ENCODE measurements at regions not wholly inside any gene's neighbourhood (a gene's known extent, or its start where the extent isn't known, plus 50 kb on each side); places are given as distances from the start of the nearest gene placed in this dataset.

DNA sequence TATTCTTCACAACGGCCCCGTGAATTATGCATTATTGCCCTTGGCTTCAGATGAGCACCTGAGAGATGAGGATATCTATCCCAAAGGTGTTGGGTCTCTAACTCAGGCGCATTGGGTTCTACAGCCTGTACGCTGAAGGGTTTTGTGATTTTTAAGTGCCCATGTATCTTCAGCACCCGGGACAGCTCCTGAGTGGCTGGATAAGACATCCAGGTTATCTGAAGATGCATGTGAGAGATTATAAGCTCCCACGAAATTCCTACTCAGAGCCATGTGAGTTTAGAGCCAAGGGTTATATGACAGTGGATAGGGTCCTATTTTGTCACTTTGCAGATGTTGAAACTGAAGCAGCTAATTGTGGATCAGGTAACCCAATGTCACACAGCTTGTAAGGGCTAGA lies 612.3 kb upstream of the EEF2KMT start (continued):
- TF ChIP-seq, protein P1, sequence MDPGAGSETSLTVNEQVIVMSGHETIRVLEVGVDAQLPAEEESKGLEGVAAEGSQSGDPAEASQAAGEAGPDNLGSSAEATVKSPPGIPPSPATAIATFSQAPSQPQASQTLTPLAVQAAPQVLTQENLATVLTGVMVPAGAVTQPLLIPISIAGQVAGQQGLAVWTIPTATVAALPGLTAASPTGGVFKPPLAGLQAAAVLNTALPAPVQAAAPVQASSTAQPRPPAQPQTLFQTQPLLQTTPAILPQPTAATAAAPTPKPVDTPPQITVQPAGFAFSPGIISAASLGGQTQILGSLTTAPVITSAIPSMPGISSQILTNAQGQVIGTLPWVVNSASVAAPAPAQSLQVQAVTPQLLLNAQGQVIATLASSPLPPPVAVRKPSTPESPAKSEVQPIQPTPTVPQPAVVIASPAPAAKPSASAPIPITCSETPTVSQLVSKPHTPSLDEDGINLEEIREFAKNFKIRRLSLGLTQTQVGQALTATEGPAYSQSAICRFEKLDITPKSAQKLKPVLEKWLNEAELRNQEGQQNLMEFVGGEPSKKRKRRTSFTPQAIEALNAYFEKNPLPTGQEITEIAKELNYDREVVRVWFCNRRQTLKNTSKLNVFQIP (CRISPR knock-in tag; IDR thresholded peaks at IDR 0.05; ENCODE audit: borderline replicate concordance, low read depth): no peak
- TF ChIP-seq ZNF565 (CRISPR knock-in tag; conservative IDR thresholded peaks at IDR 0.05; ENCODE audit: low read depth) (no peak), ZNF8 (CRISPR knock-in tag; IDR thresholded peaks at IDR 0.05) (no peak)

DNA sequence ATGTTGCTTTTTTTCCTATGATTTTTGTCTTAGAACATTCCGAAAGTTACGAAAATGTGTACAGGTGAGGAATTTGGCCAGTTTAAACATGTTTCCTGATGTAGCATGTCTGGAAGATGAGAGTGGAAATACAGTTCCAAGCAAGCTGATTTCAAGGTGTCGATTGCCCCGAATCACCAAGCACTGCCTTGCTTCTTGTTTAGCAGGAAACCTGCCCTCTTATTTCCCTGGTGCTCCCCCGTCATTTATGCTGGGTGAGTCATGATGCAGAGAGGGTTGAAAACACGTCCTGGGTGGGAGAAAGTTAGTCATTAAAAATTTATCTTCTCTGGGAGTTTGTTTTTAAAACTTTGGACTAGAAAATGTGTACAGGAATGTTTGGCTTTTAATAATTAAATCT lies 608.6 kb upstream of the EEF2KMT start:
- no peak for ATAC-seq

DNA sequence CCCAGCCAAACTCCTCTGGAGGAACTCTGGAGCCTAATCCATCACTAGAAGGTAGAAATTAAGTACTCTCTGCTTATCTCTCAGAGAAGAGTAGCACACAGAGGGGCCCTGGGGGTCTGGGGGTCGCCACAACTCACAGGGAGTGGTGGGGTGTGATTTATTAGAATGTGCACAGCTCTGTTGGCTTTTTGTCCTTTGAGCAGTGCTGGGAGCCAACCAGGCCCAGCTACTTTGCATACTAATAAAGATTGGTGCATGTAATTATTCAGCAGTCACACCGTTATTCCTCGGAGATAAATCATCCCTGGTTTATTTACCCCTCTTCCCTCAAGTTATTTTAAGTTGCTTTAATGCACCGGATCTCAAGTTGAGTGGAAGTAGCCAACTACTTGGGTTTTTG lies 606.7 kb upstream of the EEF2KMT start:
- ATAC-seq: no peak

More for the DNA sequence above, 608.6 kb upstream of the EEF2KMT start:
- TF ChIP-seq CSDC2 (CRISPR knock-in tag; IDR thresholded peaks at IDR 0.05): no peak
- TF ChIP-seq ZNF8 (CRISPR knock-in tag; IDR thresholded peaks at IDR 0.05): no peak
- TF ChIP-seq ISL1 (CRISPR knock-in tag; IDR thresholded peaks at IDR 0.05): no peak
- TF ChIP-seq BACH2 (CRISPR knock-in tag; IDR thresholded peaks at IDR 0.05; ENCODE audit: borderline replicate concordance): no peak
- TF ChIP-seq ZFP3 (CRISPR knock-in tag; IDR thresholded peaks at IDR 0.05): no peak
- TF ChIP-seq, protein P2, sequence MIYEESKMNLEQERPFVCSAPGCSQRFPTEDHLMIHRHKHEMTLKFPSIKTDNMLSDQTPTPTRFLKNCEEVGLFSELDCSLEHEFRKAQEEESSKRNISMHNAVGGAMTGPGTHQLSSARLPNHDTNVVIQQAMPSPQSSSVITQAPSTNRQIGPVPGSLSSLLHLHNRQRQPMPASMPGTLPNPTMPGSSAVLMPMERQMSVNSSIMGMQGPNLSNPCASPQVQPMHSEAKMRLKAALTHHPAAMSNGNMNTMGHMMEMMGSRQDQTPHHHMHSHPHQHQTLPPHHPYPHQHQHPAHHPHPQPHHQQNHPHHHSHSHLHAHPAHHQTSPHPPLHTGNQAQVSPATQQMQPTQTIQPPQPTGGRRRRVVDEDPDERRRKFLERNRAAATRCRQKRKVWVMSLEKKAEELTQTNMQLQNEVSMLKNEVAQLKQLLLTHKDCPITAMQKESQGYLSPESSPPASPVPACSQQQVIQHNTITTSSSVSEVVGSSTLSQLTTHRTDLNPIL (CRISPR knock-in tag; IDR thresholded peaks at IDR 0.05; ENCODE audit: low read depth): no peak
- no peak for TF ChIP-seq PPARA (CRISPR knock-in tag; IDR thresholded peaks at IDR 0.05; ENCODE audit: borderline replicate concordance)
- no peak for TF ChIP-seq ESRRG (CRISPR knock-in tag; IDR thresholded peaks at IDR 0.05)
- TF ChIP-seq TCF4 (CRISPR knock-in tag; IDR thresholded peaks at IDR 0.05; ENCODE audit: borderline replicate concordance): no peak

DNA sequence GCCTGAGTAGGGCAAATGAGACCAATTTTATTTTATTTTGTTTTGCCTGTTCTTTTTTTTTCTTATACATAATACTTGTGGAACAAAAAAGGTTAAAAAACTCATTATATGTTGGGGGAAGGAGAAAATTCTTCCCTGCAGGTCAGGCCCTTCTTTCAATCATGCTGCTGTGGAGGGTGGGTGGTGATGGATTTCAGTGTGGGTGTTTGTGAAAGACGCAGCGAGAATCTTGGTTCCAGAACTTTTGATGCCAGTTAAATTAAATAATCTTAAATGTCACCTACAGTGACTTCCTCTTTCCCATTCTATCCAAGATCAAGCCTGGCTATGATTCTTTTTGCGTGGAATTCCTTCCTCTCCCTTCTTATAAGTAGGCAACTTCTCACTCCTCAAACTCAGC lies 595.8 kb upstream of the EEF2KMT start:
- no peak for ATAC-seq
- TF ChIP-seq GLIS3 (CRISPR knock-in tag; IDR thresholded peaks at IDR 0.05): no peak
- TF ChIP-seq, protein P1 (CRISPR knock-in tag; IDR thresholded peaks at IDR 0.05; ENCODE audit: borderline replicate concordance, low read depth): no peak
- TF ChIP-seq ZFP30 (CRISPR knock-in tag; IDR thresholded peaks at IDR 0.05): no peak
- TF ChIP-seq, protein P2 (CRISPR knock-in tag; IDR thresholded peaks at IDR 0.05; ENCODE audit: low read depth): no peak
- no peak for TF ChIP-seq PPARA (CRISPR knock-in tag; IDR thresholded peaks at IDR 0.05; ENCODE audit: borderline replicate concordance)
- no peak for TF ChIP-seq ZC3H10 (CRISPR knock-in tag; IDR thresholded peaks at IDR 0.05)
- TF ChIP-seq SNAI2 (CRISPR knock-in tag; IDR thresholded peaks at IDR 0.05): no peak
- TF ChIP-seq BACH2 (CRISPR knock-in tag; IDR thresholded peaks at IDR 0.05; ENCODE audit: borderline replicate concordance): no peak
- no peak for TF ChIP-seq ZNF70 (CRISPR knock-in tag; IDR thresholded peaks at IDR 0.05)
- TF ChIP-seq, protein P3, sequence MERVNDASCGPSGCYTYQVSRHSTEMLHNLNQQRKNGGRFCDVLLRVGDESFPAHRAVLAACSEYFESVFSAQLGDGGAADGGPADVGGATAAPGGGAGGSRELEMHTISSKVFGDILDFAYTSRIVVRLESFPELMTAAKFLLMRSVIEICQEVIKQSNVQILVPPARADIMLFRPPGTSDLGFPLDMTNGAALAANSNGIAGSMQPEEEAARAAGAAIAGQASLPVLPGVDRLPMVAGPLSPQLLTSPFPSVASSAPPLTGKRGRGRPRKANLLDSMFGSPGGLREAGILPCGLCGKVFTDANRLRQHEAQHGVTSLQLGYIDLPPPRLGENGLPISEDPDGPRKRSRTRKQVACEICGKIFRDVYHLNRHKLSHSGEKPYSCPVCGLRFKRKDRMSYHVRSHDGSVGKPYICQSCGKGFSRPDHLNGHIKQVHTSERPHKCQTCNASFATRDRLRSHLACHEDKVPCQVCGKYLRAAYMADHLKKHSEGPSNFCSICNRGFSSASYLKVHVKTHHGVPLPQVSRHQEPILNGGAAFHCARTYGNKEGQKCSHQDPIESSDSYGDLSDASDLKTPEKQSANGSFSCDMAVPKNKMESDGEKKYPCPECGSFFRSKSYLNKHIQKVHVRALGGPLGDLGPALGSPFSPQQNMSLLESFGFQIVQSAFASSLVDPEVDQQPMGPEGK (CRISPR knock-in tag; IDR thresholded peaks at IDR 0.05; ENCODE audit: borderline replicate concordance): no peak
- TF ChIP-seq CSDC2 (CRISPR knock-in tag; IDR thresholded peaks at IDR 0.05): no peak

More for the DNA sequence above, 606.7 kb upstream of the EEF2KMT start:
- TF ChIP-seq ISL1 (CRISPR knock-in tag; IDR thresholded peaks at IDR 0.05): no peak
- TF ChIP-seq, protein P4, sequence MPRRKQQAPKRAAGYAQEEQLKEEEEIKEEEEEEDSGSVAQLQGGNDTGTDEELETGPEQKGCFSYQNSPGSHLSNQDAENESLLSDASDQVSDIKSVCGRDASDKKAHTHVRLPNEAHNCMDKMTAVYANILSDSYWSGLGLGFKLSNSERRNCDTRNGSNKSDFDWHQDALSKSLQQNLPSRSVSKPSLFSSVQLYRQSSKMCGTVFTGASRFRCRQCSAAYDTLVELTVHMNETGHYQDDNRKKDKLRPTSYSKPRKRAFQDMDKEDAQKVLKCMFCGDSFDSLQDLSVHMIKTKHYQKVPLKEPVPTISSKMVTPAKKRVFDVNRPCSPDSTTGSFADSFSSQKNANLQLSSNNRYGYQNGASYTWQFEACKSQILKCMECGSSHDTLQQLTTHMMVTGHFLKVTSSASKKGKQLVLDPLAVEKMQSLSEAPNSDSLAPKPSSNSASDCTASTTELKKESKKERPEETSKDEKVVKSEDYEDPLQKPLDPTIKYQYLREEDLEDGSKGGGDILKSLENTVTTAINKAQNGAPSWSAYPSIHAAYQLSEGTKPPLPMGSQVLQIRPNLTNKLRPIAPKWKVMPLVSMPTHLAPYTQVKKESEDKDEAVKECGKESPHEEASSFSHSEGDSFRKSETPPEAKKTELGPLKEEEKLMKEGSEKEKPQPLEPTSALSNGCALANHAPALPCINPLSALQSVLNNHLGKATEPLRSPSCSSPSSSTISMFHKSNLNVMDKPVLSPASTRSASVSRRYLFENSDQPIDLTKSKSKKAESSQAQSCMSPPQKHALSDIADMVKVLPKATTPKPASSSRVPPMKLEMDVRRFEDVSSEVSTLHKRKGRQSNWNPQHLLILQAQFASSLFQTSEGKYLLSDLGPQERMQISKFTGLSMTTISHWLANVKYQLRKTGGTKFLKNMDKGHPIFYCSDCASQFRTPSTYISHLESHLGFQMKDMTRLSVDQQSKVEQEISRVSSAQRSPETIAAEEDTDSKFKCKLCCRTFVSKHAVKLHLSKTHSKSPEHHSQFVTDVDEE (CRISPR knock-in tag; IDR thresholded peaks at IDR 0.05): no peak
- TF ChIP-seq ZNF565 (CRISPR knock-in tag; conservative IDR thresholded peaks at IDR 0.05; ENCODE audit: low read depth): no peak
- TF ChIP-seq, protein P5, sequence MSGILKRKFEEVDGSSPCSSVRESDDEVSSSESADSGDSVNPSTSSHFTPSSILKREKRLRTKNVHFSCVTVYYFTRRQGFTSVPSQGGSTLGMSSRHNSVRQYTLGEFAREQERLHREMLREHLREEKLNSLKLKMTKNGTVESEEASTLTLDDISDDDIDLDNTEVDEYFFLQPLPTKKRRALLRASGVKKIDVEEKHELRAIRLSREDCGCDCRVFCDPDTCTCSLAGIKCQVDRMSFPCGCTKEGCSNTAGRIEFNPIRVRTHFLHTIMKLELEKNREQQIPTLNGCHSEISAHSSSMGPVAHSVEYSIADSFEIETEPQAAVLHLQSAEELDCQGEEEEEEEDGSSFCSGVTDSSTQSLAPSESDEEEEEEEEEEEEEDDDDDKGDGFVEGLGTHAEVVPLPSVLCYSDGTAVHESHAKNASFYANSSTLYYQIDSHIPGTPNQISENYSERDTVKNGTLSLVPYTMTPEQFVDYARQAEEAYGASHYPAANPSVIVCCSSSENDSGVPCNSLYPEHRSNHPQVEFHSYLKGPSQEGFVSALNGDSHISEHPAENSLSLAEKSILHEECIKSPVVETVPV (CRISPR knock-in tag; IDR thresholded peaks at IDR 0.05): no peak
- no peak for TF ChIP-seq PPARA (CRISPR knock-in tag; IDR thresholded peaks at IDR 0.05; ENCODE audit: borderline replicate concordance)
- no peak for TF ChIP-seq ZFP3 (CRISPR knock-in tag; IDR thresholded peaks at IDR 0.05)
- no peak for TF ChIP-seq OSR1 (CRISPR knock-in tag; IDR thresholded peaks at IDR 0.05)
- TF ChIP-seq ZNF8 (CRISPR knock-in tag; IDR thresholded peaks at IDR 0.05): no peak
- no peak for TF ChIP-seq BACH2 (CRISPR knock-in tag; IDR thresholded peaks at IDR 0.05; ENCODE audit: borderline replicate concordance)
- no peak for TF ChIP-seq ZFP30 (CRISPR knock-in tag; IDR thresholded peaks at IDR 0.05)
- TF ChIP-seq TOX (CRISPR knock-in tag; IDR thresholded peaks at IDR 0.05; ENCODE audit: borderline replicate concordance): no peak

Measured in SK-N-SH treated with all-trans-retinoic acid at 6 μM for 48 hours (cell line).